Neutrophil (primary cell): ENCODE measurements at regions not wholly inside any gene's neighbourhood (a gene's known extent, or its start where the extent isn't known, plus 50 kb on each side); places are given as distances from the start of the nearest gene placed in this dataset.

ENCODE experiments used
- H3K27ac ChIP-seq: fragments of 200-600 bp; sonication (generic); 2 replicates; pipeline ENCODE4 v1.5.1; 2016; ENCODE audit warnings: mild to moderate bottlenecking, moderate library complexity
- H3K27me3 ChIP-seq: fragments of 200-600 bp; sonication (generic); 2 replicates; pipeline ENCODE4 v1.6.0; 2016; ENCODE audit warnings: mild to moderate bottlenecking
- H3K36me3 ChIP-seq: fragments of 200-600 bp; sonication (generic); 2 replicates; pipeline ENCODE4 v1.5.1; 2017
- H3K4me1 ChIP-seq, 2 experiments: fragments of 200-600 bp in 1 of 2; sonication (generic) in 1 of 2; 1 replicate in 1 of 2; 2 replicates in 1 of 2; pipeline versions ENCODE4 v1.5.1 to v1.6.1; 2013 to 2016; ENCODE audit warnings: low read depth in 1 of 2, low read length in 1 of 2, mild to moderate bottlenecking in 1 of 2, moderate library complexity in 1 of 2; ENCODE audit not compliant: control insufficient read depth in 1 of 2, insufficient read depth in 1 of 2
- H3K4me3 ChIP-seq, 2 experiments: fragments of 200-600 bp in 1 of 2; sonication (generic) in 1 of 2; 1 replicate in 1 of 2; 2 replicates in 1 of 2; pipeline ENCODE4 v1.5.1; 2013 to 2016; ENCODE audit warnings: low read depth in 1 of 2, low read length in 1 of 2, mild to moderate bottlenecking in 1 of 2, moderate library complexity in 1 of 2
- H3K9me3 ChIP-seq: fragments of 200-600 bp; sonication (generic); 2 replicates; pipeline ENCODE4 v1.5.1; 2016
- TF ChIP-seq, protein P1 (sequence below): fragments of 200-600 bp; sonication (generic); IDR thresholded peaks from 2 replicates; pipeline ENCODE4 v1.5.1; 2016; ENCODE audit warnings: antibody characterized with exemption

DNA sequence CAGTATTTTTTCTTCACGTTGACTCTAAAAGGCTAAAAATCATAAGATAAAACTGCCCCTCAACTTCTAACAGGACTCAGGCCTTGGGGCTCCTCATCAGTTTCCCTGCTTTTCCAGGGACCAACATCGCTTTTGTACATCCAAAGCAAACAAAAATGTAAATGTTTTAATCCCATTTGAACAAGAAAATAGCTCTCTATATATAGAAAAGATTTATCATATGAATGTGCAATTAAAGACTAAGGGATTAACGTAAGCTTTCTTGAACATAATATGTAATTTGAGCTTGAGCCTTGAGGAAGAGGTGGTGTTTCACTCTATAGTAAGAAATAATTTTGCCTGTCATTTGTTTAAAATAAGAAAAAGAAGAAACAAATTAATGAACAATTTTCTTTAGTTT is 547.2 kb upstream of the ACO1 start:
- TF ChIP-seq, protein P1, sequence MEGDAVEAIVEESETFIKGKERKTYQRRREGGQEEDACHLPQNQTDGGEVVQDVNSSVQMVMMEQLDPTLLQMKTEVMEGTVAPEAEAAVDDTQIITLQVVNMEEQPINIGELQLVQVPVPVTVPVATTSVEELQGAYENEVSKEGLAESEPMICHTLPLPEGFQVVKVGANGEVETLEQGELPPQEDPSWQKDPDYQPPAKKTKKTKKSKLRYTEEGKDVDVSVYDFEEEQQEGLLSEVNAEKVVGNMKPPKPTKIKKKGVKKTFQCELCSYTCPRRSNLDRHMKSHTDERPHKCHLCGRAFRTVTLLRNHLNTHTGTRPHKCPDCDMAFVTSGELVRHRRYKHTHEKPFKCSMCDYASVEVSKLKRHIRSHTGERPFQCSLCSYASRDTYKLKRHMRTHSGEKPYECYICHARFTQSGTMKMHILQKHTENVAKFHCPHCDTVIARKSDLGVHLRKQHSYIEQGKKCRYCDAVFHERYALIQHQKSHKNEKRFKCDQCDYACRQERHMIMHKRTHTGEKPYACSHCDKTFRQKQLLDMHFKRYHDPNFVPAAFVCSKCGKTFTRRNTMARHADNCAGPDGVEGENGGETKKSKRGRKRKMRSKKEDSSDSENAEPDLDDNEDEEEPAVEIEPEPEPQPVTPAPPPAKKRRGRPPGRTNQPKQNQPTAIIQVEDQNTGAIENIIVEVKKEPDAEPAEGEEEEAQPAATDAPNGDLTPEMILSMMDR: no peak
- no peaks in the 10 kb centered on the region for H3K9me3 ChIP-seq

DNA sequence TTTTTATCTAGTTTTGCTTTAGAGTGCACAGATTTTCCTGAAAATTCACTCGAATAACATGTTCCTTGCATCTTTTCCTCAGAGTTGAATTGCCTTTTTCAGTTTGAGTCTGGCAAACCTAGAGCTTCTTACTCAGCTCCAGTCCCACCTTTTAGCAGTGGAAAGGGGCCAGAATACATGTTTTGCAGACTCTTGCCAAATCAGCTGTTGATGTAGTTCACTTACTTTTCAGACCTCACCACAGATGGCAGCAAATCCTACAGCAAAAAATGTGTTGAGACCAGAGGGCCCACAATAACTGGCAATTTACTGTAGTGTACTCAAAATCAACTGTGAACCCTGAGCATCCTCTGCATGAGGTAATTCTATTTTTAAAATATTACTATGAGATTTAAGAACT is 545.2 kb upstream of the ACO1 start:
- no peaks in the 10 kb centered on the region for H3K36me3 ChIP-seq
- H3K4me1 ChIP-seq: no peaks in the 10 kb centered on the region
- no peak overlapping the region for H3K4me3 ChIP-seq
- H3K9me3 ChIP-seq: no peaks in the 10 kb centered on the region
- H3K27ac ChIP-seq: no peak overlapping the region
- TF ChIP-seq, protein P1: no peak
- no peaks in the 10 kb centered on the region for H3K27me3 ChIP-seq

More for the DNA sequence above, 547.2 kb upstream of the ACO1 start:
- Histone ChIP-seq H3K36me3 (no peaks in the 10 kb centered on the region), H3K27me3 (no peaks in the 10 kb centered on the region), H3K4me1 (no peaks in the 10 kb centered on the region), H3K4me3 (no peak overlapping the region), H3K27ac (no peak overlapping the region)

DNA sequence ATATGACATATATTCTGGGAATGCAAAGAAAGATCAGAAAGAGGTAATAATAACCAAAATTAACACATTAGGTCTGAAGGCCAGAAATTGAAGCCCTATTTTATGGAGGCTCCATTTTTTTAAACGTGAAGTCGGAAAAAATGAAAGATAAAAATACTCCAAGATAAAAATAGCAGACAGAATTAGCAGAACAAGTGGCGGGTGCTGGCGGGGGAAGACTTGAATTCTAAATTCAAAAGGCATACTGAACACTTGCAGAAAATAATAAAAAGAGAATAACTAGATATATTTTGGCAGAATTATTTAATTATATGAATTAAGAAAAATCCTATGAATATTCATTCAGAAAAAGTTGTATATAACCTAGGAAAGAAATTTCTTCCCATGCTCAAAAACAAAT is 543.7 kb upstream of the ACO1 start:
- no peaks in the 10 kb centered on the region for H3K4me1 ChIP-seq
- no peak overlapping the region for H3K4me3 ChIP-seq
- H3K36me3 ChIP-seq: no peaks in the 10 kb centered on the region
- TF ChIP-seq, protein P1: no peak
- no peak overlapping the region for H3K27ac ChIP-seq
- no peaks in the 10 kb centered on the region for H3K27me3 ChIP-seq
- H3K9me3 ChIP-seq: no peaks in the 10 kb centered on the region

DNA sequence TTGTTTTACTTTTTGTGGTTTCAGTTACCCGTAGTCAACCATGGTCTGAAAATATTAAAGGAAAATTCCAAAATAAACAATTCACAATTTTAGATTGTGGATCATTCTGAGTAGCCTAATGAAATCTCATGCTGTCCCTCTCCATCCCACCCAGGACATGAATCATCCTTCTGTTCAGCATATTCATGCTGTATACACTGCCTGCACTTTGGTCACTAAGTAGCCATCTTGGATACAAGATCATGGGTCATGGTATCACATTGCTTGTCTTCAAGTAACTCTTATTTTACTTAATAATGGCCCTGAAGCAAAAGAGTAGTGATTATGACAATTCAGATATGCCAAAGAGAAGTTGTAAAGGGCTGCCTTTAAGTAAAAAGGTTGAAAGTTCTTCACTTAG is 536.5 kb upstream of the ACO1 start:
- TF ChIP-seq, protein P1: no peak
- no peak overlapping the region for H3K4me3 ChIP-seq
- no peaks in the 10 kb centered on the region for H3K27me3 ChIP-seq
- no peaks in the 10 kb centered on the region for H3K36me3 ChIP-seq
- no peaks in the 10 kb centered on the region for H3K9me3 ChIP-seq
- H3K27ac ChIP-seq: no peak overlapping the region
- H3K4me1 ChIP-seq: no peaks in the 10 kb centered on the region

DNA sequence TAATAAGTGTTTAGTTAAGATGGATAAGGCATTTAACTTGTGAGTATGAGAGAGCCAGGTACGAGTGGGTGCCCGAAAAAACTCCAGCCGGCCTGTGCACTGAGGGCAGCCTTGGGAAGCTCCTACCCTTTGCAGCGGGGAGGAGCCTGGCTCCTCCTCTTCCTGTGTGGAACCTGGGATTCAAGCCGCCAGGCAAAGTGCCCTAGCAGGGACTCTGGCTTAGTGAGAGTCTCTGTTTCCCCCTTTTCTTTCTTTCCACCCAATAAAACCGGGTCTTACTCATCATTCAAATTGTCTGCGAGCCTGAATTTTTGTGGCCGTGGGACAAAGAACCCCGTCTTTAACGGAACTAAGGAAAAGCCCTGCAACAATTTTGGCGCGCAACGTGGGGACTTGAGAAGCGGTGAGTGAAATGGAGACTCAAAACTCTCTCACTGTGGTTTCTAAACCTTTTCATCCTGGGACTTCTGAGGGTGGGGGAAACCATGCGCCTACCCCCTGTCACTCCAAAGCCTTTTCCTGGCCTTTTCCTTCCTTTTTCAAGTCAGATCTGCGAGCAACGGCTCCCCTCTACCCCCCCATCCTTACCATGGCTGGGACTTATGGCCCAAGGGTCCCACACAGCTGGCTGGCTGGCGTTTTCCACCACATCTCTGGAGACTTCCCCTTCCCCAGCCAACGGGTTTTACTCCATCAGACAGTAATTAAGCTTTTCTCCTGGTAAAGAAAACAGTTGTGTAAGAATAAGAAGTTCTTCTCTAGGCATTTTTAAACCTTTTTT is 535.7 kb upstream of the ACO1 start:
- Histone ChIP-seq H3K27me3 (no peaks in the 10 kb centered on the region), H3K36me3 (no peaks in the 10 kb centered on the region), H3K9me3 (no peaks in the 10 kb centered on the region), H3K27ac (no peak overlapping the region), H3K4me1 (no peaks in the 10 kb centered on the region), H3K4me3 (no peak overlapping the region)
- TF ChIP-seq, protein P1: no peak
